ENCODE measurements at regions not wholly inside any gene's neighbourhood (a gene's known extent, or its start where the extent isn't known, plus 50 kb on each side); places are given as distances from the start of the nearest gene placed in this dataset.

GRCh38 chr7:131689662-131690234, 133.3 kb upstream of the PODXL start:
- 33% methylated on average over 4 of the region's 19 CpGs; no CpG with 5 or more reads in 1 of the 2 donors for WGBS, 2 donors (ENCODE audit: low coverage in 1 of 2)
- Histone ChIP-seq H3K36me3 (no peaks in the 10 kb centered on the region), H3K4me1 (peaks cover 0 to 9% (median 4%) of the 10 kb centered on the region in 3 donors), H3K9me3 (no peaks in the 10 kb centered on the region), H3K4me3 (no peak overlapping the region), H3K27me3 (peaks cover 87% of the 10 kb centered on the region), H3K27ac (no peak overlapping the region)
- ATAC-seq, result no peak
- TF ChIP-seq CTCF (IDR thresholded peaks at IDR 0.05), result no peak
- no peak for TF ChIP-seq EP300 (IDR thresholded peaks at IDR 0.05)
- TF ChIP-seq POLR2AphosphoS5 (IDR thresholded peaks at IDR 0.05), result no peak
- no peak for TF ChIP-seq POLR2A (IDR thresholded peaks at IDR 0.05)

- peaks cover 0 to 9% (median 4%) of the 10 kb centered on the region in 3 donors for H3K4me1 ChIP-seq
- no peak overlapping the region for H3K4me3 ChIP-seq
- H3K9me3 ChIP-seq, result no peaks in the 10 kb centered on the region
- TF ChIP-seq CTCF (IDR thresholded peaks at IDR 0.05) (peak; percentile 83 to 96 (median 92)), POLR2AphosphoS5 (IDR thresholded peaks at IDR 0.05) (no peak), POLR2A (IDR thresholded peaks at IDR 0.05) (no peak), EP300 (IDR thresholded peaks at IDR 0.05) (no peak)
- no peak overlapping the region for H3K27ac ChIP-seq
- ATAC-seq, result peak; percentile 68
- H3K36me3 ChIP-seq, result no peaks in the 10 kb centered on the region
- 48 to 79% methylated on average over 4 to 8 of the region's 12 CpGs for WGBS, 2 donors (ENCODE audit: low coverage in 1 of 2)
- peaks cover 81% of the 10 kb centered on the region for H3K27me3 ChIP-seq
Measured at GRCh38 chr7:131688738-131689661, 132.6 kb upstream of the PODXL start.

GRCh38 chr7:131687296-131687695, 130.9 kb upstream of the PODXL start:
- H3K4me1 ChIP-seq, result peaks cover 0 to 9% (median 4%) of the 10 kb centered on the region in 3 donors
- no peaks in the 10 kb centered on the region for H3K9me3 ChIP-seq
- WGBS, 2 donors (ENCODE audit: low coverage in 1 of 2), result 43 to 90% methylated on average over 2 to 4 of the region's 9 CpGs
- no peak for TF ChIP-seq CTCF (IDR thresholded peaks at IDR 0.05)
- TF ChIP-seq POLR2A (IDR thresholded peaks at IDR 0.05), result no peak
- no peak for TF ChIP-seq POLR2AphosphoS5 (IDR thresholded peaks at IDR 0.05)
- TF ChIP-seq EP300 (IDR thresholded peaks at IDR 0.05), result no peak
- H3K27ac ChIP-seq, result no peak overlapping the region
- peaks cover 81% of the 10 kb centered on the region for H3K27me3 ChIP-seq
- no peak overlapping the region for H3K4me3 ChIP-seq
- no peaks in the 10 kb centered on the region for H3K36me3 ChIP-seq
- ATAC-seq, result no peak

- Histone ChIP-seq H3K4me3 (no peak overlapping the region), H3K36me3 (no peaks in the 10 kb centered on the region), H3K27me3 (peaks cover 81% of the 10 kb centered on the region), H3K27ac (no peak overlapping the region), H3K4me1 (peaks cover 0 to 5% (median under 1%) of the 10 kb centered on the region in 3 donors), H3K9me3 (no peaks in the 10 kb centered on the region)
- TF ChIP-seq POLR2AphosphoS5 (IDR thresholded peaks at IDR 0.05) (no peak), CTCF (IDR thresholded peaks at IDR 0.05) (no peak), EP300 (IDR thresholded peaks at IDR 0.05) (no peak), POLR2A (IDR thresholded peaks at IDR 0.05) (no peak)
- ATAC-seq, result no peak
Measured at GRCh38 chr7:131686833-131687232, 130.4 kb upstream of the PODXL start.

All from gastroesophageal sphincter (tissue), 4 donors.